GM12873 (cell line): ENCODE measurements at regions not wholly inside any gene's neighbourhood (a gene's known extent, or its start where the extent isn't known, plus 50 kb on each side); places are given as distances from the start of the nearest gene placed in this dataset.

Experiments
- CTCF ChIP-seq: IDR thresholded peaks from 2 replicates; pipeline ENCODE4 v1.5.1; 2012; ENCODE audit warnings: low read depth, mild to moderate bottlenecking, moderate library complexity, low read length, control low read depth; ENCODE audit not compliant: insufficient read depth; ENCODE audit errors: missing control alignments

GRCh38 chr4:45323453-45324058 is 597.2 kb upstream of the GNPDA2 start:
- TF ChIP-seq CTCF = no peak

GRCh38 chr4:45317739-45318138 is 591.4 kb upstream of the GNPDA2 start:
- TF ChIP-seq CTCF = no peak

GRCh38 chr4:45317276-45317675 is 590.9 kb upstream of the GNPDA2 start:
- no peak for TF ChIP-seq CTCF

GRCh38 chr4:45316257-45316656 is 589.9 kb upstream of the GNPDA2 start:
- no peak for TF ChIP-seq CTCF

- TF ChIP-seq CTCF = no peak
Observed at GRCh38 chr4:45302828-45303227, 576.5 kb upstream of the GNPDA2 start.

- no peak for TF ChIP-seq CTCF
Observed at GRCh38 chr4:45294464-45294863, 568.1 kb upstream of the GNPDA2 start.

- TF ChIP-seq CTCF = no peak
Observed at GRCh38 chr4:45293335-45293734, 567.0 kb upstream of the GNPDA2 start.
